ENCODE measurements at regions not wholly inside any gene's neighbourhood (a gene's known extent, or its start where the extent isn't known, plus 50 kb on each side); places are given as distances from the start of the nearest gene placed in this dataset.
"Not testable (repeated sequence)": the region's sequence is repeated elsewhere in the genome, so short reads cannot be mapped to it uniquely, and the experiment has no call there.

DNA sequence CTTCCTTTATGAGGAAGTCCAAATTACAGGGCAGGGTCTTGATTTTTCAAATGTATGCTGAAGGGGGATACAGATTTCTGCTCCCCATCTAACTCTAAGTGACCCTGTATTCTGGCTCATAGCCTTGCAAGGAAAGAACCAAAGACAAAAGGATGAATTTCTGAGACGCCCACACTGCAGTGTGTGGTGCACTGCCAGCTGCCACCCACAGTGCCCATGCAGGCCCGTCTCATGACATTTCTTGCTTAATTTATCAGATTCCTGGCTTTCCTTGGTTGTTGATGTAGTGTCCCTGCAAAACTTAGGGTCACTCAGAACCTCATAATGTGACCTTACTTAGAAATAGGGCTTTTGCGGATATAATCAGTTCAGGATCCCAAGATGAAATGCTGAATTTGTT, 68.0 kb downstream of the CBLN4 start:
- no peak for DNase-seq (ENCODE audit: low read depth in 2 of 2)

- no peak for DNase-seq (ENCODE audit: low read depth in 2 of 2)
Measured at GRCh38 chr20:55936209-55936595, 69.1 kb downstream of the CBLN4 start.

GRCh38 chr20:55935448-55936208, 69.7 kb downstream of the CBLN4 start:
- no peak for DNase-seq (ENCODE audit: low read depth in 2 of 2)

- DNase-seq (ENCODE audit: low read depth in 2 of 2): no peak
Measured at GRCh38 chr20:55934146-55934545, 71.2 kb downstream of the CBLN4 start.

GRCh38 chr20:55930876-55931275, 74.4 kb downstream of the CBLN4 start:
- DNase-seq (ENCODE audit: low read depth in 2 of 2): not testable (repeated sequence)

DNA sequence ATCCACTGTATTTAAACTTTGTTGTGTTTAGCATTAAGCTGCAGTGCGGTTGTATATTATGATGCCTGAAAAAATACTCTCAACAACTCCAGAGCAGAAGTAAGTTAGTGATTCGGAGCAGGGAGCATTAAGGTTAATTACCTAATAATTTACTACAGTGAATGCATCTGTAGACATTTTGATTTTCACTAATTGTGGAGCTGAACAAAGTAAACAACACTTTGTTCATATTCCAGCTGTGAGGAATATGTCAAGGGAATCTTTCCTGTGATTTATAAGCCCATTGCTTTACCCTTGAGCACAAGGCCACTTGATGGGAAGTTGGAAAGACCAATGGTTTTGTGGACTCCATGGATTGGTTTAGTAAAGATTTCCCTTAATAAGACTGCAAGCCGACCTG, 77.1 kb downstream of the CBLN4 start:
- DNase-seq (ENCODE audit: low read depth in 2 of 2): no peak

DNA sequence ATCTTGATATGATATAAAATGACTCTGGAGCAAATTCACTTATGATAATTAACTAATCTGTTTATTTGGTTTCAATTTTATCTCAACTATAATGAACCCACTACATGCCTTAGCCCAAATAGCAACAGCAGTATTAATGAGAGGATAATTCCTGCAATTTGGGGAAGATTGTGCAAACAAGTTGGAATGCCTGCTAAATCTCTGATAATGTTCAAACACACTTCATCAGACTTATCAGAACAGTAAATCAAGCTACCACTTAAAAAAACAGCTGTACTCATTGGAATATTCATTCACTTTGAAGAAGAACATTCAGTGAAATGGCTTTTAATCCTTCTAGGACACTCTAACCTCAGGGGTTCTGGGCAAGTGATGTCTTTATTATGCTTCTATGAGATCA, 85.4 kb downstream of the CBLN4 start:
- no peak for DNase-seq (ENCODE audit: low read depth in 2 of 2)

- DNase-seq (ENCODE audit: low read depth in 2 of 2): no peak
Measured at GRCh38 chr20:55919319-55919718, 86.0 kb downstream of the CBLN4 start.

GRCh38 chr20:55918471-55918870, 86.8 kb downstream of the CBLN4 start:
- DNase-seq (ENCODE audit: low read depth in 2 of 2): no peak

DNA sequence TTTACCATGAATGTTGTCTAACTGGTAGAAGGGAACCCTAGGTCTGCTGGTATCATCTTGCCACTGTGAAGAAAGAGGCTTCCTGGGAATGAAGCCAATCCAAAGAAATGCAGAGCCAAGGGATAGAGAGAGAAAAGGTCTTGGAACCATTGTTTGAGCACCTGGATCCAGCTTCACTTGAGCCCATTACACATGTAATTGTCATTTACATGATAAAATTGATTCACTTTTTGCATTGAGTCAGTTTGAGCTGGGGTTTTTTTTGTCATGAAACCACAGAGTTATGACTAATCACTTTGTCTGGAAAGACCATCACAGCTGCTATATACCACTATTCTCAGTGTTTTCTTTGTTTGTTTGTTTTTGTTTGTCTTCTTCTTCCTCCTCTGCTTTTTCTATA, 112.3 kb downstream of the CBLN4 start:
- no peak for DNase-seq (ENCODE audit: low read depth in 2 of 2)

DNA sequence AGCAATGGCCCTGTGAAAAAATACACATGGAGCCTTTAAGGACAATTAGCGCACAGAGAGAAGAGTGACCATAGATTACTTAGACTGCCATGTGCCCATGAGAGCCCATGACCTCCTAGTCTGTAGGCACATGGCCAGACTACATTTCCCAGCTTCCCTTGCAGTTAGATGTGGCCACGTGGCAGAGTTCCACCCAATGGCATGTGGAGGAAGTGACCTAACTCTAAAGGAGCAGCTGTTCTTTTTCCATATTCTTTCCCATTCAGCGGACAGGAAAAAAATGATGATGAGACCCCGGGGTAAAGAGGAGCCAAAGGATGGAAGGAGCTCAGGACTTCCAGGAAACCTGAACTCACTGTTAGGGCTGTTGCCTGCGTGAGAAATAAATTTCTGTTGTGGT, 116.6 kb downstream of the CBLN4 start:
- DNase-seq (ENCODE audit: low read depth in 2 of 2): no peak

- no peak for DNase-seq (ENCODE audit: low read depth in 2 of 2)
Measured at GRCh38 chr20:55882910-55883309, 122.4 kb downstream of the CBLN4 start.

DNA sequence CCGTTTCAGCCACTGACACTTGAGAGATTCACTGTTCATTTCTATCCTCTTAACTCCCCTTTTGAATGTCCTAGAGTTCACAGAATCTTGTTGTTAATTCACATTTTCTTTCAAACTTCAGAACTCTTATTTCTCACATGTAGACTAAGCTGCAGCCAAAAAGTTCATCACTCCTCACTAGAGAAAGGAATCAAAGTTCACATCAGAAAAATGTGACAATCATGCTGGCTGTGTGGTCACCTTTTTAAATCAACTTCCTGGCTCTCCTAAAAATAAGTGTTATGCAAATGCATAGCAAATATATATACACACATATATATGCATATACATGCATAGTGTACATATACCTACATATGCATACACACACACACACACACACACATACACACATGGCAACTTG, 123.0 kb downstream of the CBLN4 start:
- no peak for DNase-seq (ENCODE audit: low read depth in 2 of 2)

DNA sequence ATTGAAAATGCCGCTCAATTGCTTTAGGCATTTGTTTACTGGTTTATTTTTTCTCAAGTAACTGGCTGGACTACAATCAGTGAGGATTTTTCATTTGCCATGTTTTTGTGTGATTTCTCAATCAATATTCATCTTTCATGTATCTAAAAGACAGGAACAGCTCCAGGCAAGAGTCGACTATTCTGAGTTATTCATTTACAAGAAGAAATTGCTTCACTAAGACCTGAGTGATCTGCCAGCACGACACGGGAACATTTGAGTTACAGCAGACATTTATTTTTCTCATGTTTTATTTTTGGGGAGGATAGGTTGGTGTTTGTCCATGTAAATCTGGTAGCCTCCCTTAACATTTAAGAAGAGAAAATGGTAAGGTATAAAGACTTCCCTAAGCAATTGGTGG, 124.1 kb downstream of the CBLN4 start:
- DNase-seq (ENCODE audit: low read depth in 2 of 2): no peak

GRCh38 chr20:55880361-55880760, 125.0 kb downstream of the CBLN4 start:
- no peak for DNase-seq (ENCODE audit: low read depth in 2 of 2)

GRCh38 chr20:55855052-55855451, 150.3 kb downstream of the CBLN4 start:
- no peak for DNase-seq (ENCODE audit: low read depth in 2 of 2)

DNA sequence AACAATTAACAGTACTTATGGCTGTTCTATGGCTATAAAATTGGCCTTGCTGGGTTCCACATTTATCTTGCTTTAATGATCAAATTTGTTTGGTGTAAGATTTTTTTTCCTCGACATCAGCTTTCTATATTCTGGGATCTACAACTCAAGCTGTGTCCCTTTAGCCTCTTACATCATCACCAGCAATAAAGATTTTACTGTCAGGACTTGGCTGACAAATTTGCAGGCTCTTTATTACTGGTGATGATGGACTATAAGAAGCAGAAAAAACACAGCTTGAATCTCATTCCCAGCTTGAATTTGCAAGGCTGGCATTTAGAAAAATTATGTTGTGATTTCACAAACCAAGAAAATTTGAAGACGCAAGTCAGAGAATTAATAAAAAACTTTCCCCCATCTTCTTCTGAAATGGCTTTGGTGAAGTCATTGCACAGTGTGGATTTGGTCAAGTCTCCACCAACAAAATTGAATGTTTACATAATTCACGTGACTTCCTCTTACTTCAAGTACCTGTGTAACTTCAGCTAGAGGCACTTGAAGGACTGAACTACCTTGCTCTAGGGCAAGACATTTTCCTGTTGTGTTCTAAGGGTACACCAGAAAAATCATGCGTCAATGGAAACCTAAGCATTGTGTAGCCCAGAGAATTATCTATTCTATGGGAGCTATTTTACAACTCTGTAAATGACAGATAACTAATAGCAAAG, 175.0 kb downstream of the CBLN4 start:
- DNase-seq (ENCODE audit: low read depth in 2 of 2): no peak

DNA sequence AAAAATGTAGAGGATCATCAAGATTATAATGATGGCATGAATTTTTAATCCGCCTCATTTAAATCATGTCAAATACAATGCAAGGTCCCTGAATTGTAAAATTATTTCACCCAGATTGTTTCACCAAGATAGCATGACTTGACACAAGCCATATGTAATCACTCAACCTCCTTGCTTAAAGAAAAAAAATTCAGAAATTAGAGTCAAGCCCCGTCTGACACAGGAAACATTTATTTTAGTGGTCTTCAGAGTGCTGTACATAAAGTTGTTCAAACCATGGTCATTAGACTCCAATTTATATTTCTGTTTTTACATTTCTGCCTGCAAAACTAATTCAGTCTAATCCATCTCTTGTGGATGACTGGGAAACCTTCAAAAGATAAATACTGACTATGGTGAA, 200.2 kb downstream of the CBLN4 start:
- no peak for DNase-seq (ENCODE audit: low read depth in 2 of 2)

- no peak for DNase-seq (ENCODE audit: low read depth in 2 of 2)
Measured at GRCh38 chr20:55800552-55801245, 204.6 kb downstream of the CBLN4 start.

GRCh38 chr20:55793986-55794385, 211.3 kb downstream of the CBLN4 start:
- no peak for DNase-seq (ENCODE audit: low read depth in 2 of 2)

DNA sequence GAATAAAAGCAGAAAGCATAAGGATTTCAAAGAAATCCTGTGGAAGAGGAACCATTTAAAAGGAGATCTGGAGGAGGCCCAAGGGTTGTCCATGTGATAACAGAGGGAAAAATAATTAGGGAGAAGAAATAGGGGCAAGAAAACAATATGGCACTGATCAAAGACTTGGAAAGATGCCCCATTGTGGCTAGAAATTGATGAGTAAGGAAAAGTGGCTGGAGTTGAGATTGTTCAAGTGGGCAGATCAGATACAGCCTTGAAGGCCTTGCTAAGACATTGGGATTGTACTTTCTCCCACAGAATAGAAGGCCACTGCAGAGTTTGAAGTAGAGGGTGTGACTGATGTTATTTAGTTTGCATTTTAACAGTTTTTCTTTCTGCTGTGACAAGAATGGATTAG, 213.3 kb downstream of the CBLN4 start:
- DNase-seq (ENCODE audit: low read depth in 2 of 2): no peak

- no peak for DNase-seq (ENCODE audit: low read depth in 2 of 2)
Measured at GRCh38 chr20:55790178-55790577, 215.1 kb downstream of the CBLN4 start.

- no peak for DNase-seq (ENCODE audit: low read depth in 2 of 2)
Measured at GRCh38 chr20:55784036-55784435, 221.3 kb downstream of the CBLN4 start.
